Epithelial cell of esophagus (primary cell): ENCODE measurements at regions not wholly inside any gene's neighbourhood (a gene's known extent, or its start where the extent isn't known, plus 50 kb on each side); places are given as distances from the start of the nearest gene placed in this dataset.
A peak's percentile ranks its signal among the peaks of the same experiment; 100 is the strongest.

ENCODE experiments used
- DNase-seq: peaks from one replicate; pipeline ENCODE4 v3.0.0; 2010; ENCODE audit warnings: low read depth
- H3K4me3 ChIP-seq: 2 replicates; pipeline ENCODE4 v1.5.1; 2011; ENCODE audit warnings: mild to moderate bottlenecking, low read length, control low read depth
- CTCF ChIP-seq: IDR thresholded peaks from 2 replicates; pipeline ENCODE4 v1.5.1; 2011; ENCODE audit warnings: low read depth, mild to moderate bottlenecking, low read length, control low read depth, inconsistent platforms; ENCODE audit not compliant: insufficient read depth; ENCODE audit errors: missing control alignments

GRCh38 chr2:126358122-126358521 is 297.8 kb upstream of the GYPC start:
- no peak for TF ChIP-seq CTCF
- no peak for DNase-seq
- no peak overlapping the region for H3K4me3 ChIP-seq

GRCh38 chr2:126359494-126359893 is 296.5 kb upstream of the GYPC start:
- H3K4me3 ChIP-seq = no peak overlapping the region
- peak; percentile 1 for DNase-seq
- TF ChIP-seq CTCF = no peak

GRCh38 chr2:126367361-126367760 is 288.6 kb upstream of the GYPC start:
- no peak for DNase-seq
- no peak overlapping the region for H3K4me3 ChIP-seq
- TF ChIP-seq CTCF = no peak

- no peak for TF ChIP-seq CTCF
- DNase-seq = peak; percentile 4
- no peak overlapping the region for H3K4me3 ChIP-seq
These were observed 287.2 kb upstream of the GYPC start for GRCh38 chr2:126368758-126369157.

GRCh38 chr2:126370201-126370600 is 285.8 kb upstream of the GYPC start:
- DNase-seq = no peak
- H3K4me3 ChIP-seq = no peak overlapping the region
- TF ChIP-seq CTCF = no peak

GRCh38 chr2:126372406-126372805 is 283.6 kb upstream of the GYPC start:
- no peak for TF ChIP-seq CTCF
- DNase-seq = no peak
- H3K4me3 ChIP-seq = no peak overlapping the region

GRCh38 chr2:126378176-126378575 is 277.8 kb upstream of the GYPC start:
- no peak for DNase-seq
- no peak for TF ChIP-seq CTCF

More at GRCh38 chr2:126378176-126378575, 277.8 kb upstream of the GYPC start:
- H3K4me3 ChIP-seq = no peak overlapping the region
